ENCODE measurements at regions not wholly inside any gene's neighbourhood (a gene's known extent, or its start where the extent isn't known, plus 50 kb on each side); places are given as distances from the start of the nearest gene placed in this dataset.

GRCh38 chr14:65225299-65226159 is 123.2 kb upstream of the MAX start:
- DNase-seq, result no peak

DNA sequence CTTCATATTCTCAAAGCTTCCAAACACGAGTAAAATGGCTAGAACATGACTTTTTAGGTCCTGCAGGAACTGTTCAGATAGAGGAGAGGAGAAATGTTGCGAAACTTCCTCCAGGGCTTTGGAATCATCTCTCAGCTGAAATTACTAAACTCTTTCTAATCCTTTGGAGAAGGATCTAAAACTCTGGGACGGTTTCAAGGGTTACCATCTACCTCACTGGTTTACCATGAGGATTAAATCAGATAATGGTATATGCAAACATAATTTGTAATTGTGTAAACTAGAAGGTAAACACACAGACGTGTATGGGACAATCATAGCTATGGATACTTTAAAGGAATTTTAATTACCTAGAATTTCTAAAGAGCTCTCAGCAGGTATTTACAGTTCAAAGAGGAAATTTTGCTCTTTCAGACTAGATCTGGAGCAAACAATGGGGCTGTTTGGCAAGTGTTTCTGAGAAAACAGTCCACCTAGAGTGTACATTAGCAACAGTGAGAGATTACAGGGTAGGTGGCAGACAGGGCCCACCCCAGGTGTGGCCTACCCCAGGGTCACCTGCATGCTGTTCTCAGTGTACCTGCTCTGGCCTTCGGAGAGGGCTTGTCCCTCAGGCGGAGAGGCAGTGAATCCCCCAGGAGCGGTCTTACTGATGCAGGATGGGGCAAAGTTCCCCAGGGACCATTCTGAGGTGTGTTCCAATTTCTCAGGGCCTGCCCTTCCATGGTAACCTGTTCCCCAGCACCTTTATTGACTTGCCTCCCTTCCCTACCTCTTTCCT is 124.7 kb upstream of the MAX start:
- peak in 2 of 4 experiments; percentile 41 to 50 for DNase-seq

GRCh38 chr14:65228436-65228835 is 126.1 kb upstream of the MAX start:
- no peak for DNase-seq

- DNase-seq, result no peak
Observed at GRCh38 chr14:65228956-65229747, 126.8 kb upstream of the MAX start.

GRCh38 chr14:65229748-65230728 is 127.7 kb upstream of the MAX start:
- peak in 3 of 4 experiments; percentile 28 to 52 (median 48) for DNase-seq

GRCh38 chr14:65231286-65231980 is 129.1 kb upstream of the MAX start:
- no peak for DNase-seq

DNA sequence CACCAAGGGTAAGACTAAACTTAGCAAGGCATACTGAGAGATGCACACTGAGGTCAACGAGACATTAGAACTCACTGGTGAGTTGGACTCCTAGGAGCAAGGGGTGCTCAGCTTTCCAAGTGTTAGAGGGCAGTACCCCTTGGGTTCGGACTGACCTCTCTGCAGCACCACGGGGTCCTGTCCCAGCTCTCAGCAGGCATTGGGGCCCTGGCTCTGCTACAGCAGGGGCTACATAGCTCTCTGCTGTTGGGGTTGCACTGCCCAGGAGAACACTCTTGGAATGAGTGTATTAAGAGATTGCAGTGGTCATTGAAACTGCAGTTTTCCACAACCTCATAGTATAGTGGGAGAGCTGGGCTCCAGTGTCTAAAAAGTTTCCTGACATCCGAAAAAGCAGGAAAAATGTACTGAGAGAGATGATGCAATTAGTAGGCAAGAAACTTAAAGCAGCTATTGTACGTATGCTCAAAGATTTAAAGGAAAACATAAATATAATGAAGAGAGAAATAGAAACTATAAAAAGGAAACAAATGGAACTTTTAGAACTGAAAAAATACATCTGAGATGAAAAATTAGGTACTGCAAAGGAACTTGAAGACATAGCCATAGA is 132.5 kb upstream of the MAX start:
- DNase-seq, result no peak

- DNase-seq, result no peak
Observed at GRCh38 chr14:65237023-65237814, 134.9 kb upstream of the MAX start.

- DNase-seq, result peak in 3 of 4 experiments; percentile 45 to 51 (median 48)
Observed at GRCh38 chr14:65237941-65238340, 135.6 kb upstream of the MAX start.

GRCh38 chr14:65238456-65238855 is 136.1 kb upstream of the MAX start:
- peak in 2 of 4 experiments; percentile 30 to 50 for DNase-seq

GRCh38 chr14:65239143-65239937 is 137.0 kb upstream of the MAX start:
- DNase-seq, result peak; percentile 17 to 55 (median 48)

DNA sequence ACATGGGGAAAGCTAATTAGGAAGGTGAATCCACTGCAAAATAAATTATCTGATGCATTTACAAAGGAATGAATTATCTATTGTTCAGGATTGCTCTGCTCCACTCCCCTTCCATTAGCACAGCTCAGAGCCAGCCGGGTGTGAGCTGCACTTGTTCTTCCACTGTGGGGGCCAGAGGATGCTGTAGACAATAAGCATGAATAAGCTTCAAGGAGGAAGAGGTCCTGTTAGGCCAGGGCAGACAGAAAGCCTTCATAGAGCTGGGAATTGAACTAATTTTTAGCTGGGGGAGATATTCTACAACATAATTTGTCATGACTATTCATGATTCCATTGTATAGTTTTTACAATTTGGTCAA is 137.6 kb upstream of the MAX start:
- DNase-seq, result no peak

DNA sequence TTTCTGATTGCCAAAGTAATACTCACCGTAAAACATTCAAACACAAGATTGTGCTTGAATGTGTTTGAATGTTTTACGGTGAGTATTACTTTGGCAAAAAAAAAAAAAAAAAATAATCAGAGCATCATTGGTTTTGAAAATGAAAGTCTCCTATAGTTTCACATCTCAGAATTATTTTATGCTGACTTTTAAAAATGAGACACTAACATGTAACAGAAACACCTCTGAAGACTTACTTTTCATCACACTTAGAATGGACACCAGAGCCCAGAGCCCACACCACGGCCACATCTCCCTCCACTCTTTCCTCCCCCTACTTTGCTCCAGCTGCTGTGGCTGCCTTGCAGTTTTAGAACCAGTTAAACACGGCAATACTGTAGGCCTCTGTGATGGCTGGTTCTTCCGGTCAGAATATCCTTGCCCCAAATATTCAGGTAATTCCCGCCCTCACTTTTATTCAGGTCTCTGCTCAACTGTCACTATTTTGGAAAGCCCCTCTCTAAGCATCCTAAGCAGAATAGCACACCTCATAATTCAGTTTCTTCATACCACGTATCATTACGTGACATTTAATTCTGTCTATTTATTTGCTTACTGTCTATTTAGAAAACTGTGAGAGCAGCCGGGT is 138.9 kb upstream of the MAX start:
- no peak for DNase-seq

- DNase-seq, result no peak
Observed at GRCh38 chr14:65242732-65243134, 140.4 kb upstream of the MAX start.

GRCh38 chr14:65243766-65244442 is 141.6 kb upstream of the MAX start:
- peak in 3 of 4 experiments; percentile 30 to 40 (median 38) for DNase-seq

DNA sequence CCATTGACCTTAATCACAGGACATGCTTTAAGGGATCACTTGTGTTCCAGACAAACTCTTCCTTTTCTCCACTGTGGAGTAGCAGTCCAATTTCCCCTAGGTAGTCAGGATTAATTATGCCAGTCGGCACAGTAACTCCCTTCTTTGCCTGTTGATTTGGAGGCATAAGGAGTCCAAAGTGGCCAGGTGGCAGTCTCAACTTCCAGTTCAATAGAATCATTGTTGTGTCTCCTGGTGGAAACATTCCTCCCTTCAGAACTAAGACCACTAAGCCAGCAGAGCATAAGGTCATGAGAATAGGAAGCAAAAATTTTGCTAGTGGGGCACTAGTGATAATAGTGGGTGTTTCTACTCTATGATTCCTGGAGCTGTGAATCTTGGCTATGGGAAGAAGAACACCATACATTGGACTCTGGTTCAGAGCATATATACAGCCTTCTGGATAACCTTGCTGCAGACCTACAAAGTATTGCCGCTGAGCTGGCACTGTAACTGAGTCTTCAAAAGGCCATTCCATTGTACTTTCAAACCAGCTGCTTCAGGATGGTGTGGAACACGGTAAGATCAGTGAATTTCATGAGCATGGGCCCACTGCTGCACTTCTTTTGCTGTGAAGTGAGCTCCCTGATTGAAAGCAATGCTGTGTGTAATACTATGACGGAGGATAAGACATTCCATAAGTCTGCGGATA is 147.3 kb upstream of the MAX start:
- DNase-seq, result no peak

- no peak for DNase-seq
Observed at GRCh38 chr14:65250162-65250495, 147.8 kb upstream of the MAX start.

All from suppressor macrophage (primary cell).